IPS-18c (cell line): ENCODE measurements at regions not wholly inside any gene's neighbourhood (a gene's known extent, or its start where the extent isn't known, plus 50 kb on each side); places are given as distances from the start of the nearest gene placed in this dataset.
"Not testable (repeated sequence)": the region's sequence is repeated elsewhere in the genome, so short reads cannot be mapped to it uniquely, and the experiment has no call there.

ENCODE experiments used
- H3K4me3 ChIP-seq: 2 replicates; pipeline ENCODE4 v1.7.0; 2013; ENCODE audit warnings: low read depth, mild to moderate bottlenecking, low read length, moderate library complexity; ENCODE audit not compliant: insufficient read depth
- H3K9me3 ChIP-seq: one replicate; pipeline ENCODE4 v1.6.1; 2013; ENCODE audit warnings: mild to moderate bottlenecking, low read length, moderate library complexity; ENCODE audit not compliant: control insufficient read depth, insufficient read depth

DNA sequence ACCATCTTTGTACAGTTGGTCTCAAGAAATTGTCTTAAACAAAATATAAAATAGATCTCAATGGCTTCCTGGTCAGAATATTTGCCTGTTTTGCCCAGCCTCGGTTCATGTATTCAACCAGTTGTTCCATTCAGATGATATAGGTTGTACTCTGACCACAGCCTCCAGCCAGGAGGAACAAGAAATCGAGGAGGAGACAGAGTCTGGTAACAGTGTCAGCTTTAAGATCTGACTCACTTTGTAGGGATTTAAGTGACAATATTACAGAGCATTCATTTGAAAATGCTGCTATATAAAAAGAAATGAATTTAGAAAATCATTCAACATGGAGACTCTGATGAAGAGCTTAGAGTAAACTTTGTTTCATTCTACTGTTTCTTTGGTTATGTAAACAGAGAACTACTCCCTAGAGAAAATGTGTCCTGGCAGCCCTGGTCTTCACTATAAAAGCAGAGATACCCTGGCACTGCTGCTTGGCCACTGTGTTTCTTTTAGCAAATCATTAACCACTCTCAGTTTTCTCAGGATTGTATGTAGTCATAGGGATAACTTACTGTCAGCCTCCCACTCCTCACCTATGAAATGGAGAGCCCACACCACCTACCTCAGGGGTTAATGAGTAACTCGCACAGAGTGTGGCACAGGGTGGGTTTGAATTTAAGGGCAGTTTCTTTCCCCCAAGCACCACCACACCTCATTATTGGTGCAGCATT, 53.5 kb downstream of the PAGE2 start:
- no peak overlapping the region for H3K4me3 ChIP-seq

DNA sequence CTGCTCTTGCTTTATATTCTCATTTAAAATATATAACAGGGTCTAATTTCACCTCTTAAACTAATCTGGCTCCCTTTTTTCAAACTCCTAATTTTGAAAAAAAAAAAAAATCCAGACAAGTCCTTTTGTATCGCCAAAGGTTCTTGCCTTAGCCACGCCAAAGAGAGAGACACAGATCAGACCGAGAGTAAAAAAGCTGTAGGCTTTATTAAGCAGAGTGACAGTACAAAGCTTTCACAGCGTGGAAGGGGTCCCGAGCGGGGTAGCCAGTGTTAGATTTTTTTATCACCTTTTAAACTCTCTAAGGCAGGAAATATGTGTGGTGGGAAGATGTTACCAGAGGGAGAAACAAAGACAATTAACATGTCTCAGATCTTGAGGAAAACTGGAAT, 54.1 kb downstream of the PAGE2 start:
- H3K9me3 ChIP-seq: peaks cover 10% of the 10 kb centered on the region
- no peak overlapping the region for H3K4me3 ChIP-seq

More for the DNA sequence above, 53.5 kb downstream of the PAGE2 start:
- H3K9me3 ChIP-seq: peaks cover 10% of the 10 kb centered on the region

DNA sequence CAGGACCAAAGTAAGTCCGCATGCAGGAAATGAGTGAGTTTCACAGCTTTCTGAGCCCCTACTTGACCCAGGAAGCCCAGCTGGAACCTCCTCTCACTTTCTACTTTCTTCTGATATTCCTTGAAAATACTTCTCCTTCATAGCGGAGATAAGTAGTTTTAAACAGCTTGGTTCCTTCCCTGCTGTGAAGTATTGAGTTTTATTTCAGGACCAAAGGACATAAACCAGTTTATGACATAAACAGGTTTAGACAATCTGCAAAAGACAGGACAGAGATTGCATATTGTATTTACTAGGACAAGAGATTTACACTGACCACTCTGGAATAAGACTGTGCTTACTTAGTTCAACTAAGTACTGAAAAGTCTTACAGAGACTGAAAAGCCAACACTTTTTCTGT, 54.8 kb downstream of the PAGE2 start:
- H3K9me3 ChIP-seq: peaks cover 9% of the 10 kb centered on the region
- no peak overlapping the region for H3K4me3 ChIP-seq

DNA sequence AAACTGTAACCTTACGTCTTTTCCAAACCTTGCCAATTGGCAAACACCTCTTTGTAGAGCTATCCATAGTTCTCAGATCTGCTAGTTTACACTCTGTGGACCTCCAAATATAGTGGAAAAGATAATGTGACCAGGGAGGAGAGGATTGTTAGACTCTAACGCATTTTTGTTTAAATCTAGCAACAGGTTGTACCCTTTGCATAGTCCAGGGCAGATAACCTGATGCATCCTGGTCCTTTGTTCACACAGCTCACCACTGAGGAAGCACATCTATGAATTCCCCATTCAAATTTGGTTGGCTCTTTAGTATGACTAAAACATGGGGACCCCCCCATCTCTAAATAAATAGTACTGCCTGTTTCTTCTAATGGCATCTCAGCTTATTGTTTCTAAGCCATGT, 55.9 kb downstream of the PAGE2 start:
- Histone ChIP-seq H3K4me3 (no peak overlapping the region), H3K9me3 (peaks cover 2% of the 10 kb centered on the region)

DNA sequence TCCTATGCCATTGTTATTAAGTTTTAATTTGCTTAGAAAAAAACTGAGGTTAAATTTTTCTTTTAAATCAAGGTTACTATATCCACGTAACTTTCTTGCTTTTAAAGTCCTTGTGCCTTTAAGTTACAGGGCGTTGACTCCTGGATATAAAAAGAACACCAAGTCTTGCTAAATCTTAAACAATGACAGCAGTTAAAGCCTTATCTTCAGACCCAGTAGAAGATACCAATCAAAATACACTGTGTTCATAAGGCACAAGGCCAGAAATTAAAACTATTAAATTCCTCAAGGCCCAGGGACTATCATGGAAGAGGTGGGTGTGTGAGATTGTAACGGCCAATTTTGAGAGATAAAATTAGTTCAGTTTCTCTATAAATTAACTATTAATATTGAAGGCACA, 60.4 kb downstream of the PAGE2 start:
- H3K9me3 ChIP-seq: no peaks in the 10 kb centered on the region

DNA sequence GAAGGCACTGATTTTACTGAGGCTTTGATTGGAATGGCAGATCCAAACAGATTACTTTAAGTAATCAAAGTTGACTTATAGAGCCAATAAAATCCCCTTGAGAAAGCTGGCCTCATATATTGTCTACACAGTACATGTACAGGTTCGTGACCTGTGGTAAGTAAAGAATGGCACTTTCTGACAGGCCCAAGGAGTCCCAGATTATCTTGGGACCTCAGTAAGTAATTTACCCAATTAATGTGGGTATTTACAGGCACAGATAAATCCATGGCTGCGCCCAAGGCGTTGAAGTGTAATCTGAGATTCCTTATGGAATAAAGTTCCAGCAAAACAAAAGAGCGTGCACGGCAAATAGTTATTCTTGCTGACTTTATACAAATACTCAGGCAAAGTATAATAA, 62.4 kb downstream of the PAGE2 start:
- Histone ChIP-seq H3K4me3 (no peak overlapping the region), H3K9me3 (no peaks in the 10 kb centered on the region)

More for the DNA sequence above, 60.4 kb downstream of the PAGE2 start:
- no peak overlapping the region for H3K4me3 ChIP-seq

DNA sequence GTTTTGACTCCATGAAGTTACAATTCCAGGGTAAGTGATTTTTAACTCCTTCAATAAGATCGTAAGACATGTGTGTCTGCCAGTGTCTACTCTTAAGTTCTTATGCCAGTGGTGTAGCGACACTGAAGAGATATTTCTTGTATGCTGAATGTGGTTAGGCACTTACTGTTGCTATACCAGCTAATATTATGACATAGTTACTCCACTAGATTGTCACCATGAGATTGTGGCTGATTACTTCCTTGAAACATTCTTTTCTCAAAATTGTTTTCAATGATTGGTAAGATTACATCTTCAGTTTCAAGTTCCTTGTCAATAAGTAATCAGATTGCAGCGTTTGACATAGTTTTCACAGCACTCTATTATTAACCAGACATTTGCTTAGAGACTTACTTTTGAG, 60.6 kb upstream of the PAGE5 start:
- Histone ChIP-seq H3K9me3 (peaks cover 3% of the 10 kb centered on the region), H3K4me3 (no peak overlapping the region)

DNA sequence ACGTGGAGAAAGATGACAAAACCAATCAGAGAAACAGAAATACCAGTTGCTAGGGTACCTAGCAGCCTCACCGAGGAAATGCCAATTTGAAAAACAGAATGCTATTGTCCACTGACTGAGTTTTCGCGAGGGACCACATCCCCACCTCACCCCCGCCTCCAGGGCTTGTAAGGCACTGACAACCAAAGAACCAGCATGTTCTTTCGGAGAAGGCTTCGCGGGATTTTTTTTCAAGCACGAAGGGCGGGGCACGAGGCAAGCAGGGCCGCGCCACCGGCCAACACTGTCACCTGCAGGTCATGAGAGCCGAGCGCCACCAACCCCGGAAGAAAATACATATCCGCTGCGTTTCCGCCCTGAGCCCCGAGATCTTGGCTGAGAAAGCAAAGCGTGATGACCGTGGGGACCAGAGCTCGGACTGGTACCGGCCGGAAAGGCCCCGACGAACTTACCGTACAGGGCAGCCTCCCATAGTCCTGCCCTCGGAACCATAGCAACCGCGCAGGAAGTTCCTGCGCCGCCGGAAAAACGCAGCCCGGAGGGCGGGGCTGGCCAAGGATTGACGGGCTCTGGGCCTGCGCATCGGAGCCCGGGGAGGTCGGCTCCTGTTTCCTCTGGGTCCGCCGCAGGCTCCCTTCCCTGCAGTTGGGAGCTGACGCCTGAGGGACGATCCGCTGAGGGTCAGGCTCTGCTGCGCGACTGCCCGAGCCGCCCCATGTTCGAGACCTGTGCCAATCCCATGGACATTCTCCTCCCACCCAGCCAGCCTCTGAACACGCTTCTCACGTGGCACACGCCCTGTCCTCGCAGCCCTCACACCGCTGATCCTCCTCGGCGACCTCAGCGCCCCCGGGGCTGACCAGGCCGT, 59.2 kb upstream of the PAGE5 start:
- Histone ChIP-seq H3K9me3 (peaks cover 5% of the 10 kb centered on the region), H3K4me3 (peak overlapping the region; percentile 67)

DNA sequence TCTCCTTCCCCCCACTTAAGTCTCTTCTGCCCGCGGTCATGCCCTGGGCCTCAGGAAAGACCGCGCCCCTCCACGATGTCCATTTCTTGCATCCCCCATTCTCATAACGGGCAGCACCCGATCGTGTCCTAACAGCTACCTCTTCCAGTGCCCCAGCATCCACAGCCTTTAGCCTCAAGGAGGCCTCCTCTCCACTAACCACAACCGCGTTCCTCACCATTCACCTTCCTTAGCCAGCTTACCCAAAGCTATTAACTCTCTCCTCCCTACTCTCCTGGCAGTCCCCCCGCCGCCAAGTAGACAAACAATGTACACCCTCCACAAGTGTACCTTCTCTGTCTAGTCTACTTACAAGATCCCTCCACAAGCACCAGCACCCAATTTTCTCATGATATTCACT, 58.6 kb upstream of the PAGE5 start:
- Histone ChIP-seq H3K9me3 (peaks cover 5% of the 10 kb centered on the region), H3K4me3 (peak overlapping the region; percentile 67)

DNA sequence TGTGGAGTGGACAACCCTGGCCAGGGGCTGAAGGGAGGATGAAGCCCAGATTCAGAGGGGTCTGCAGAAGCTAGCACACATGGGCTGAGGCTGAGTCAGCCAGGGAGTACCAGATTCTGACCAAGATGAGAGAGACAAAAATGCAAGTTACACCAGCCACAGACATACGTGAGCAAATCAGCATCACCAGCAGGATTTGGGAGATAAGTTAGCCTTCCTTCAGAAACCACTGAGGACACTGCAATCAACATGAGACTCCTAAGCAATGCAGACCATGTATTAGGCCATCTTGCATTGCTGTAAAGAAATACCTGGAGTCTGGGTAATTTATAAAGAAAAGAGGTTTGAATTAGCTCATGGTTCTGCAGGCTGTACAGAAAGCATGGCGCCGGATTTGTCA, 57.0 kb upstream of the PAGE5 start:
- no peak overlapping the region for H3K4me3 ChIP-seq
- H3K9me3 ChIP-seq: peaks cover 2% of the 10 kb centered on the region

DNA sequence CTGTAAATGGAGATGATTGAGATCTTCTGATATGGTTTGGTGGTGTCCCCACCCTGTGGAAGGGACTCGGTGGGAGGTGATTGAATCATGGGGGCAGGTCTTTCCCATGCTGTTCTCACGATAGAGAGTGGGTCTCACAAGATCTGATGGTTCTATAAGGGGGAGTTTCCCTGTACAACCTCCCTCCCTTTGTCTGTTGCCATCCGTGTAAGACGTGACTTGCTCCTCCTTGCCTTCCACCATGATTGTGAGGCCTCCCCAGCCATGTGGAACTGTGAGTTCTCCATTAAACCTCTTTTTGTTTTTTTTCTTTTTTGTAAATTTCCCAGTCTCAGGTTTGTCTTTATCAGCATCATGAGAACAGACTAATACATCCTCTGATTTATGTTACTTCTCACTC, 55.1 kb upstream of the PAGE5 start:
- not testable (repeated sequence) for H3K4me3 ChIP-seq, H3K9me3 ChIP-seq

DNA sequence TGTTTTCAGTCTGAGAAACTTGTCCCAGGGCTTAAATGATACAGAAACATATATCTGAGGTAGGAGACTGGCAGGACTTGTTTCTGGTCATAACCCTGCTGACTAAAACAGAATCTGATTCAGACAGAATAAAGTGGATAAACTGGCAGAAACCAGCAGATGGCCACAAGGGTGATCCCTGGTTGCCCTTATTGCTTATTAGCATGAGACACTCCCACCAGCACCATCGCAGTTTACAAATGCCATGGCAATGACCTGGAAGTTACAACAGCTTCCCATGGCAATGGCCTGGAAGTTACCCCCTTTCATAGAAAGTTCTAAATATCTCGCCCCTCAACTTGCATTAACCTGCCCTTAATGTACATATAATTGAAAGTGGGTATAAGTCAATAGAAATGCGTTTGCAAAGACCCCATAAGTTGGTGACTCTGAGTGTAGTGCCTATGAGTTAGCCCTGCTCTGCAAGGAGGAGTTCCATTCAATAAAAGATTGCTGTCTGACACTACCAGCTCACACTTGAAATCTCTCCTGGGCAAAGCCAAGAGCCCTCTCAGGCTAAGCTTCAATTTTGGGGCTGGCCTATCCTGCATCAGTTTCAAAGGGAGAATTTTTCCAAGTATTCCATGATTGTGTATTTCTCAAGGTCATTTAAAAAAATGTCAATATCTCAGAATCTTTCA, 52.9 kb upstream of the PAGE5 start:
- Histone ChIP-seq H3K9me3 (peaks cover 11% of the 10 kb centered on the region), H3K4me3 (no peak overlapping the region)

DNA sequence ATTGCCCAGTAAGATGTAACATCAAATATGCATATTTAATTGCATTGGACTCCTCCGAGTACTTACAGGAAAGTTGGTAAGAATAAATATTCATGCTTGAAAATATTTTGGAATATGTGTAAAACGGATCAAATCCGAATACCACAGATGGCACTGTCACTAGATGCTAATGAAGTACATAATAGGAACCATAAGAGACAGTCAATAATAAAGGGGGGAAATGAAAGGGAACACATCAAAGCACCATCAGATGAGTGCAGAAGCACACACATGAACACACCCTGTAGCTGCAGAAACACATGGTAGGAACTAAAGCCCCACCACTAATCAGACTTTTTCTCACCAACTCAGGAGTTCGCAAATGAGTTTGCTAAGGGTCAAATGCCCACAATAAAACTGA, 52.2 kb upstream of the PAGE5 start:
- H3K9me3 ChIP-seq: peaks cover 11% of the 10 kb centered on the region
- no peak overlapping the region for H3K4me3 ChIP-seq

DNA sequence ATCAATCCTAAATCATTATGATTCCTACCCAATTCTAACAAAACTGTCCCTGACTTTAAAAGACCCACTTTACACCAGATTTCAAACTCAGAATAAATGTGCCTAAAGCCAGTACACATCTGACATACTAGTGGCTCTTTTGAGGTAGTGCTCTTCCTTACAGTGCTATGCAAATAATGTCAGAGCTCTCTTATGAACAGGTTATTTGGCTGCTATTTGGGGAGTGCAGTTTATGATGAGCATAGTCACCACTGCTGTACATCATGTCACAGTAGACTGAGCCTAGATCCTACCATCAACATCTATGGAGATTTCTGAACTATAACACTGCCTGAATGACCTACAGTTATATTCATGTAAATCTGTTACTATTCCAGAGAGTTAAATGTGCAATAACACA, 50.4 kb upstream of the PAGE5 start:
- Histone ChIP-seq H3K9me3 (peaks cover 9% of the 10 kb centered on the region), H3K4me3 (no peak overlapping the region)
